OCI-LY3 (cell line): ENCODE measurements at regions not wholly inside any gene's neighbourhood (a gene's known extent, or its start where the extent isn't known, plus 50 kb on each side); places are given as distances from the start of the nearest gene placed in this dataset.

Experiments
- H2AFZ ChIP-seq: fragments of 200-600, 300-600 bp; shearing (Covaris generic); 2 replicates; pipeline ENCODE4 v1.6.0; 2014; ENCODE audit warnings: antibody characterized with exemption, low read depth, low read length
- H3K27ac ChIP-seq: fragments of 200-600, 300-600 bp; sonication (generic); 2 replicates; pipeline ENCODE4 v1.5.1; 2014; ENCODE audit warnings: mild to moderate bottlenecking, low read length, moderate library complexity, mixed read lengths
- H3K27me3 ChIP-seq: fragments of 200-600, 300-600 bp; sonication (generic); 2 replicates; pipeline ENCODE4 v1.6.1; 2014; ENCODE audit warnings: low read depth, low read length, mixed read lengths
- H3K36me3 ChIP-seq: fragments of 200-600, 300-600 bp; sonication (generic); replicated peaks from 2 replicates; pipeline ENCODE3; 2014; ENCODE audit warnings: low read depth, low read length, mixed read lengths
- H3K4me1 ChIP-seq: fragments of 300-600, 200-600 bp; sonication (generic); 2 replicates; pipeline ENCODE4 v1.6.1; 2014; ENCODE audit warnings: low read length, mixed read lengths
- H3K4me2 ChIP-seq: fragments of 200-600, 300-600 bp; sonication (generic); 2 replicates; pipeline ENCODE4 v1.6.1; 2014; ENCODE audit warnings: low read length, mixed read lengths
- H3K4me3 ChIP-seq: fragments of 300-600, 200-600 bp; sonication (generic); 2 replicates; pipeline ENCODE4 v1.5.1; 2014; ENCODE audit warnings: antibody characterized with exemption, mild to moderate bottlenecking, low read length, moderate library complexity
- H3K79me2 ChIP-seq: fragments of 300-600, 200-600 bp; shearing (Covaris generic); 2 replicates; pipeline ENCODE4 v1.6.1; 2014; ENCODE audit warnings: mild to moderate bottlenecking, low read length, mixed read lengths
- H3K9ac ChIP-seq: fragments of 300-600, 200-600 bp; shearing (Covaris generic); 2 replicates; pipeline ENCODE4 v1.6.0; 2014; ENCODE audit warnings: mild to moderate bottlenecking, low read length, moderate library complexity
- H3K9me3 ChIP-seq: fragments of 200-600, 300-600 bp; shearing (Covaris generic); 2 replicates; pipeline ENCODE4 v1.6.1; 2014; ENCODE audit warnings: low read length, mixed read lengths; ENCODE audit not compliant: insufficient read depth
- H4K20me1 ChIP-seq: fragments of 200-600, 300-600 bp; sonication (generic); 2 replicates; pipeline ENCODE4 v1.6.1; 2016; ENCODE audit warnings: low read length, mixed read lengths; ENCODE audit not compliant: insufficient read depth
- EZH2phosphoT487 ChIP-seq: fragments of 200-600 bp; shearing (Covaris generic); IDR thresholded peaks from 2 replicates; pipeline ENCODE4 v1.6.1; 2018; ENCODE audit warnings: antibody characterized with exemption, mixed run types, low read depth
- TF ChIP-seq, protein P1 (sequence below): fragments of 200-600, 300-600 bp; sonication (generic); IDR thresholded peaks from 2 replicates; pipeline ENCODE4 v1.5.1; 2014; ENCODE audit warnings: antibody characterized with exemption, low read length, low read depth

DNA sequence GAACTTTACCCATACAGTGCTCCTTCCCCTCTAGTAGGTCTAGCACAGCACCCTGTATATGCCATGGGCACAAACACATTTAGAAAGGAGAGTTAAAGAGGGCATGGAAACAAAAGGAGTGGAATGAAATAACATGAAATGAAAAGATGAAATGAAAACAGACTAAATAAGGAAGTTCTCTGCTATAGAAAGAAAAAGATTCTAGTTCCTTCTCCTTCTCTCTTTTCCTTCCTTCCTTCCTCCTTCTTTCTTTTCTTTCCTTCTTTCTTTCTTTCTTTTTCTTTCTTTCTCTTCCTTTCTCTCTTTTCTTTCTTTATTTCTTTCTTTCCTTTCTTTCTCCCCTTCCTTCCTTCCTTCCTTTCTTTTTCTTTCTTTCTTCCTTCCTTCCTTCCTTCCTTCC is 2197.4 kb downstream of the PCDH7 start:
- Histone ChIP-seq H3K9ac (no peak overlapping the region), H3K27me3 (no peaks in the 10 kb centered on the region), H4K20me1 (no peaks in the 10 kb centered on the region), H3K4me2 (no peak overlapping the region), H3K79me2 (no peaks in the 10 kb centered on the region), H3K4me3 (no peak overlapping the region), H3K9me3 (no peaks in the 10 kb centered on the region), H3K27ac (no peak overlapping the region), H3K4me1 (no peaks in the 10 kb centered on the region), H3K36me3 (no peaks in the 10 kb centered on the region), H2AFZ (no peak overlapping the region)
- TF ChIP-seq EZH2phosphoT487 = no peak
- TF ChIP-seq, protein P1, sequence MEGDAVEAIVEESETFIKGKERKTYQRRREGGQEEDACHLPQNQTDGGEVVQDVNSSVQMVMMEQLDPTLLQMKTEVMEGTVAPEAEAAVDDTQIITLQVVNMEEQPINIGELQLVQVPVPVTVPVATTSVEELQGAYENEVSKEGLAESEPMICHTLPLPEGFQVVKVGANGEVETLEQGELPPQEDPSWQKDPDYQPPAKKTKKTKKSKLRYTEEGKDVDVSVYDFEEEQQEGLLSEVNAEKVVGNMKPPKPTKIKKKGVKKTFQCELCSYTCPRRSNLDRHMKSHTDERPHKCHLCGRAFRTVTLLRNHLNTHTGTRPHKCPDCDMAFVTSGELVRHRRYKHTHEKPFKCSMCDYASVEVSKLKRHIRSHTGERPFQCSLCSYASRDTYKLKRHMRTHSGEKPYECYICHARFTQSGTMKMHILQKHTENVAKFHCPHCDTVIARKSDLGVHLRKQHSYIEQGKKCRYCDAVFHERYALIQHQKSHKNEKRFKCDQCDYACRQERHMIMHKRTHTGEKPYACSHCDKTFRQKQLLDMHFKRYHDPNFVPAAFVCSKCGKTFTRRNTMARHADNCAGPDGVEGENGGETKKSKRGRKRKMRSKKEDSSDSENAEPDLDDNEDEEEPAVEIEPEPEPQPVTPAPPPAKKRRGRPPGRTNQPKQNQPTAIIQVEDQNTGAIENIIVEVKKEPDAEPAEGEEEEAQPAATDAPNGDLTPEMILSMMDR = no peak

DNA sequence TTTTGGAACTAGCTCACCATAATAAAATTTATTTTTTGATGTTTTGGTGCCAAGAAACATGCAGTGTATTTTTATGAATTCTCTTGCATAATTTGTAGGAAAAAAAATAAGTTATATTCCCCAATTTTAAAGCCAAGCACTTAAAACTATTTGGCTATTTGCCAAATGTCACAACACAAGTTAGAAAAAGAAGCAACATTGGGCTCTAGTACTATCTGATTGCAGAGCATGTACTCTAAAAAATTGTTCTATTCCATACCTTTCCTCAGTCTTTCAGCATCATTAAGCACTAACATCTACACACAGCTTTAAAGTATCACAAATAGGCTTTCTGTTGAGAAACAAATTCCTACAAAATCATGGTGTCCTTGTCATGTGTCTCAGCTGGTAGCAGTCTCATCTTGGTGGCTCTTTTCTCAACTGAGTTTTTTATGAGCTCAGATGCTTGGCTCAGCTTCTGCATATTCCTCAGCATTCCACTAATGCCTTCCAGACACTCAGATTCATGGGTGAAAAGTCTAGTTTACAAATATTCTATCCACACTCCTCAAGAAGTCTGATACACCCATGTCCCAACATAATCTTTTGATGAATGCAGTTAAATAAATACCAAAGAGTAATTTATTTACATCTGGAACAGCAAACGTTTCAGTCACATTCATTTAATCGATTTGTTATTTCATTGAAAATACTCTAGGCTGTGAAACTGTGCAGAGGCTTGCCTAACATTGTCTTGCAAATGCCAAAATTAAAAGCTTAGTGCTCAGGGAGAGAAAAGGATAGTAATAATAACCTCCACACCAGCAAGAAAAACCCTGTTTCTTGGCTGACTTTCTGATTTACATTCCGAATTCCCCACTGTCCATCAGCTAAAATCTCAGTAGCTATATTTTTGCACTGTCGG is 2209.9 kb downstream of the PCDH7 start:
- H3K36me3 ChIP-seq = no peaks in the 10 kb centered on the region
- H3K4me3 ChIP-seq = no peak overlapping the region

DNA sequence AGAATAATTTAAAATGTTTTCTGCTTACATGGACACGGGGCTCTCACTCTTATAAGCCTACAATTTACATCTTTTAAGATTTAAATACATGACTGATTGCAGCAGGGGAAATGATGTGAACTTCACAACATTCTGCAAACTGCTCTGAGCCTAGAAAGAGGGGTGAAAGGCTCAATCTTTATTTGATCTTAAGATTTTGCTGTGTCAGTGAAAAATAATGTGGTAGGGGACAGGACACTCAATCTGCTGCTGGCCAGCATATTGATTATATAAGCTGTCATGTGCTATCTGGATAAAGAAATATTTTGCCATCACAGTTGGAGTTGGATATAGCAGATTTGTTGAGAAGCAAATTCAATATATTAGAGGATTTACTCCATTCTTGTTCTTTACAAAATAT is 2210.5 kb downstream of the PCDH7 start:
- Histone ChIP-seq H3K9ac (no peak overlapping the region), H4K20me1 (no peaks in the 10 kb centered on the region), H3K27ac (no peak overlapping the region), H3K4me1 (no peaks in the 10 kb centered on the region), H3K27me3 (no peaks in the 10 kb centered on the region), H2AFZ (no peak overlapping the region), H3K36me3 (no peaks in the 10 kb centered on the region), H3K79me2 (no peaks in the 10 kb centered on the region), H3K9me3 (no peaks in the 10 kb centered on the region), H3K4me2 (no peak overlapping the region), H3K4me3 (no peak overlapping the region)
- no peak for TF ChIP-seq EZH2phosphoT487

More for the DNA sequence above, 2209.9 kb downstream of the PCDH7 start:
- Histone ChIP-seq H3K9me3 (no peaks in the 10 kb centered on the region), H3K4me2 (no peak overlapping the region), H3K9ac (no peak overlapping the region), H3K27me3 (no peaks in the 10 kb centered on the region), H3K4me1 (no peaks in the 10 kb centered on the region), H3K79me2 (no peaks in the 10 kb centered on the region), H3K27ac (no peak overlapping the region), H2AFZ (no peak overlapping the region), H4K20me1 (no peaks in the 10 kb centered on the region)
- TF ChIP-seq EZH2phosphoT487 = no peak
- TF ChIP-seq, protein P1 = no peak

DNA sequence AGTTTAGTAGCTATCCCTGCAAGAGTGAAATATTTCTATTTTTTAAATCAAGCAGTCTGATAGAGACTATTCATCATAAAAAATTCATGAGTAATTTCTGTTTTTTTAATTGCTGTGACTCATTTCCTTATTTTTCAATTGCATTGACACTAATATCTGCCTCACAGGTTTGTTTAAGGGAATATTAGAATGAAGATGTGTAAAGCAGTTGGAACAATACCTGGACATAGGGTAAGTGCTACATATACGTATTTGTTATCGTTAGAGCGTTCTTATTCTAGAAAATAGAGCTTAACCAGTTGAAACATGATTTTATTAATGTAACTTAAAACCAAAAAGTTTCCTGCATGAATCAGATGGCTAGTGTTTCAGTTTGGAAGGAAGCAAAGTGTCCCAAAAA is 2211.3 kb downstream of the PCDH7 start:
- no peak overlapping the region for H3K4me3 ChIP-seq
- TF ChIP-seq, protein P1 = no peak
- TF ChIP-seq EZH2phosphoT487 = no peak
- no peaks in the 10 kb centered on the region for H3K27me3 ChIP-seq
- H3K9ac ChIP-seq = no peak overlapping the region
- no peak overlapping the region for H3K27ac ChIP-seq
- no peaks in the 10 kb centered on the region for H3K36me3 ChIP-seq
- no peaks in the 10 kb centered on the region for H3K9me3 ChIP-seq
- H3K4me2 ChIP-seq = no peak overlapping the region
- no peaks in the 10 kb centered on the region for H3K79me2 ChIP-seq
- H2AFZ ChIP-seq = no peak overlapping the region
- no peaks in the 10 kb centered on the region for H3K4me1 ChIP-seq
- no peaks in the 10 kb centered on the region for H4K20me1 ChIP-seq
